ENCODE measurements at regions not wholly inside any gene's neighbourhood (a gene's known extent, or its start where the extent isn't known, plus 50 kb on each side); places are given as distances from the start of the nearest gene placed in this dataset.

- TF ChIP-seq, protein P1, sequence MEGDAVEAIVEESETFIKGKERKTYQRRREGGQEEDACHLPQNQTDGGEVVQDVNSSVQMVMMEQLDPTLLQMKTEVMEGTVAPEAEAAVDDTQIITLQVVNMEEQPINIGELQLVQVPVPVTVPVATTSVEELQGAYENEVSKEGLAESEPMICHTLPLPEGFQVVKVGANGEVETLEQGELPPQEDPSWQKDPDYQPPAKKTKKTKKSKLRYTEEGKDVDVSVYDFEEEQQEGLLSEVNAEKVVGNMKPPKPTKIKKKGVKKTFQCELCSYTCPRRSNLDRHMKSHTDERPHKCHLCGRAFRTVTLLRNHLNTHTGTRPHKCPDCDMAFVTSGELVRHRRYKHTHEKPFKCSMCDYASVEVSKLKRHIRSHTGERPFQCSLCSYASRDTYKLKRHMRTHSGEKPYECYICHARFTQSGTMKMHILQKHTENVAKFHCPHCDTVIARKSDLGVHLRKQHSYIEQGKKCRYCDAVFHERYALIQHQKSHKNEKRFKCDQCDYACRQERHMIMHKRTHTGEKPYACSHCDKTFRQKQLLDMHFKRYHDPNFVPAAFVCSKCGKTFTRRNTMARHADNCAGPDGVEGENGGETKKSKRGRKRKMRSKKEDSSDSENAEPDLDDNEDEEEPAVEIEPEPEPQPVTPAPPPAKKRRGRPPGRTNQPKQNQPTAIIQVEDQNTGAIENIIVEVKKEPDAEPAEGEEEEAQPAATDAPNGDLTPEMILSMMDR (IDR thresholded peaks at IDR 0.05): no peak
- Mint-ChIP-seq H3K36me3 (ENCODE audit: unreplicated experiment) (no peaks in the 10 kb centered on the region), H3K27ac (ENCODE audit: unreplicated experiment) (peak overlapping the region; percentile 75), H3K27me3 (ENCODE audit: unreplicated experiment) (peaks cover 5% of the 10 kb centered on the region), H3K9me3 (ENCODE audit: unreplicated experiment) (peaks cover 5% of the 10 kb centered on the region), H3K4me1 (ENCODE audit: unreplicated experiment) (peaks cover 27% of the 10 kb centered on the region), H3K4me3 (ENCODE audit: unreplicated experiment) (no peak overlapping the region)
- no peak for DNase-seq (ENCODE audit: extremely low spot score, unreplicated experiment)
These were observed 129.6 kb downstream of the CEBPB start for GRCh38 chr20:50320005-50320900.

DNA sequence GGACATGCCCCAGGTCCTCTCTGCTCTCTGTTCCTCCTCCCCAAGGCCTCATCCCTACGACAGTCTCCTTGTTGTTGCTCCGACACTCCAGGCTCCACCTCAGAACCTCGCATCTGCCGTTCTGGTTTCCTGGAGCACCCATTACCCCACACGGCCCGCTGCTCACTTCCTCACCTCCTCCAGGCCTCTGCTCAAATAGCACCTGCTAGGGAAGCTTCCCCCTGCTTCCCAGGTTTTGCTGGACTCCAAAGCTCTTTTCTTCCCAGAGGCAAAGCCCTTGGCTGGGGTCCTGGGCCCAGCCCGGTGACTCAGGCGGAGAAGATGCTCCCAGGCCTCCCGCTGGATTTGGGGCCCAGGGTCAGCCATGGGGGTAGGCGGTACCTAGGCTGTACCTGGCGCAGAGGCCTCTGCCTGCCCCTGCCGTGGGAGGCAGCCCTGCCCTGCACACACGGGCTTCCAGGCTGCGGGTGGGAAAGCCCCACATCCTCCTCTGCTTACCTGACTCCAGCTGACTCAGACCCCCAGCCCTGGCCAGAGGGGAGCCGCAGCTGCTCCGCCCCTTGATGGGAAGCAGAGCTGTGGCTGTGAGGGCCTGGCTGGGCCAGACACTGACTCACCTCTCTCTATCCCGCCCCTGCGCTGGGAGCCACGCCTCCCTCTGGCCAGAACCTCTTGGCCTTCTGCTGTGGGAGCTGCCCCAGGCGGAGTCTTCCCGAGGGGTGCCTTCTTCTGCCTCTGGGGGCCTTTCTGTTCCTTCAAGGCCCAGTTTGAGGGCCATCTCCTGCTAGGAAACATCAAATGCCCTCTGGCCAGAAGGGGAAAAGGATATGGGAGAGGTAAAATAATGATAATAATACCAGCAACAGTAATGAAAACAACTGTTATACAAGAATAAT lies 130.5 kb downstream of the CEBPB start:
- no peaks in the 10 kb centered on the region for H3K36me3 Mint-ChIP-seq (ENCODE audit: unreplicated experiment)
- TF ChIP-seq, protein P1 (IDR thresholded peaks at IDR 0.05): no peak
- peaks cover 25% of the 10 kb centered on the region for H3K4me1 Mint-ChIP-seq (ENCODE audit: unreplicated experiment)
- H3K27ac Mint-ChIP-seq (ENCODE audit: unreplicated experiment): peak overlapping the region; percentile 75
- H3K4me3 Mint-ChIP-seq (ENCODE audit: unreplicated experiment): peak overlapping the region; percentile 2
- H3K9me3 Mint-ChIP-seq (ENCODE audit: unreplicated experiment): peaks cover 5% of the 10 kb centered on the region
- peak; percentile 89 for DNase-seq (ENCODE audit: extremely low spot score, unreplicated experiment)
- H3K27me3 Mint-ChIP-seq (ENCODE audit: unreplicated experiment): peaks cover 5% of the 10 kb centered on the region

DNA sequence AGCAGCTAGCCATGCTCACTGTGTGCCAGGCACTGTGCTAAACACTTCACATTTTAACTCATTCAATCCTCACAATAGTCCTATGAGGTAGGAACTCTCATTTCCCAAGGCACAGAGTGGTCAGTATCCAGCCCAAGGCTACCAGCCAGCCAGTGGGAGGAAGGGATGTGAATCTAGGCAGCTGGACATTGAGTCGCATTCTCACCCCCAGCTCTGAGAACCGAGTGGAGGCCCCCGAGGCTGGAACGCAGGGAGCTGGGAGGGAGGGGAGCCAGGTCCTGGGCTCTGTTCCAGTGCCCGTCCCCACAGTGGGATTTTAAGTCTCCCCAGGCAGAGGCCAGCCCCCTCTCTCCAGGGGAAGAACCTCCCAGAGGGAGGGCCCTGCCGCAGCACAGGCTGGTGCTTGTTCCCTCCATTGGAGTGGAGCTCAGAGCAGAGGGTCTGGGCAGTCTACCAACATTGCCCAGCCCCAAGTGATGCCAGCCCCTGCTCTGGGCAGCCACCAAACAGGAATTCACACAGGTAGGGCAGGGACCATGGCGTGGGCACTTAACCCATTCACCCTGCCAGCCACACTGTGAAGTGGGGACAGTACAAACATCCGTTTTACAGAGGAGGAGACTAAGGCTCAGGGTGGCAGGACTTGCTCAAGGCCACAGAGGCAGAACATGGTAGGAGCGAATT lies 131.3 kb downstream of the CEBPB start:
- no peak for DNase-seq (ENCODE audit: extremely low spot score, unreplicated experiment)
- Mint-ChIP-seq H3K27me3 (ENCODE audit: unreplicated experiment) (peaks cover 5% of the 10 kb centered on the region), H3K4me1 (ENCODE audit: unreplicated experiment) (peaks cover 25% of the 10 kb centered on the region), H3K9me3 (ENCODE audit: unreplicated experiment) (peaks cover 5% of the 10 kb centered on the region), H3K27ac (ENCODE audit: unreplicated experiment) (peak overlapping the region; percentile 75), H3K4me3 (ENCODE audit: unreplicated experiment) (no peak overlapping the region), H3K36me3 (ENCODE audit: unreplicated experiment) (no peaks in the 10 kb centered on the region)
- TF ChIP-seq, protein P1 (IDR thresholded peaks at IDR 0.05): no peak

- H3K27ac Mint-ChIP-seq (ENCODE audit: unreplicated experiment): no peak overlapping the region
These were observed 132.1 kb downstream of the CEBPB start for GRCh38 chr20:50322703-50323131.

More at GRCh38 chr20:50322703-50323131, 132.1 kb downstream of the CEBPB start:
- H3K27me3 Mint-ChIP-seq (ENCODE audit: unreplicated experiment): peaks cover 2% of the 10 kb centered on the region
- DNase-seq (ENCODE audit: extremely low spot score, unreplicated experiment): no peak
- TF ChIP-seq, protein P1 (IDR thresholded peaks at IDR 0.05): no peak
- no peak overlapping the region for H3K4me3 Mint-ChIP-seq (ENCODE audit: unreplicated experiment)
- H3K4me1 Mint-ChIP-seq (ENCODE audit: unreplicated experiment): peaks cover 25% of the 10 kb centered on the region
- peaks cover 5% of the 10 kb centered on the region for H3K9me3 Mint-ChIP-seq (ENCODE audit: unreplicated experiment)
- H3K36me3 Mint-ChIP-seq (ENCODE audit: unreplicated experiment): no peaks in the 10 kb centered on the region
